ENCODE measurements at regions not wholly inside any gene's neighbourhood (a gene's known extent, or its start where the extent isn't known, plus 50 kb on each side); places are given as distances from the start of the nearest gene placed in this dataset.

GRCh38 chr13:111035861-111036260 lies 79.2 kb upstream of the ARHGEF7 start:
- TF ChIP-seq ZNF274 (IDR thresholded peaks at IDR 0.05; ENCODE audit: borderline replicate concordance, extremely low read depth, low read length), result no peak
- TF ChIP-seq, protein P1, sequence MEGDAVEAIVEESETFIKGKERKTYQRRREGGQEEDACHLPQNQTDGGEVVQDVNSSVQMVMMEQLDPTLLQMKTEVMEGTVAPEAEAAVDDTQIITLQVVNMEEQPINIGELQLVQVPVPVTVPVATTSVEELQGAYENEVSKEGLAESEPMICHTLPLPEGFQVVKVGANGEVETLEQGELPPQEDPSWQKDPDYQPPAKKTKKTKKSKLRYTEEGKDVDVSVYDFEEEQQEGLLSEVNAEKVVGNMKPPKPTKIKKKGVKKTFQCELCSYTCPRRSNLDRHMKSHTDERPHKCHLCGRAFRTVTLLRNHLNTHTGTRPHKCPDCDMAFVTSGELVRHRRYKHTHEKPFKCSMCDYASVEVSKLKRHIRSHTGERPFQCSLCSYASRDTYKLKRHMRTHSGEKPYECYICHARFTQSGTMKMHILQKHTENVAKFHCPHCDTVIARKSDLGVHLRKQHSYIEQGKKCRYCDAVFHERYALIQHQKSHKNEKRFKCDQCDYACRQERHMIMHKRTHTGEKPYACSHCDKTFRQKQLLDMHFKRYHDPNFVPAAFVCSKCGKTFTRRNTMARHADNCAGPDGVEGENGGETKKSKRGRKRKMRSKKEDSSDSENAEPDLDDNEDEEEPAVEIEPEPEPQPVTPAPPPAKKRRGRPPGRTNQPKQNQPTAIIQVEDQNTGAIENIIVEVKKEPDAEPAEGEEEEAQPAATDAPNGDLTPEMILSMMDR (IDR thresholded peaks at IDR 0.05; ENCODE audit: control extremely low read depth in 1 of 3, insufficient read depth in 1 of 3, low read depth in 1 of 3, low read length in 3 of 3), result no peak
- no peak for TF ChIP-seq BACH1 (IDR thresholded peaks at IDR 0.05; ENCODE audit: low read length)
- TF ChIP-seq POLR2A (IDR thresholded peaks at IDR 0.05; ENCODE audit: control extremely low read depth in 1 of 2, low read depth in 2 of 2, low read length in 2 of 2), result no peak
- no peak for TF ChIP-seq TBP (IDR thresholded peaks at IDR 0.05; ENCODE audit: low read depth, low read length)
- TF ChIP-seq TAF1 (IDR thresholded peaks at IDR 0.05; ENCODE audit: low read depth, low read length), result no peak
- no peak for TF ChIP-seq EZH2 (IDR thresholded peaks at IDR 0.05; ENCODE audit: low read depth, low read length, severe bottlenecking)
- TF ChIP-seq MAX (IDR thresholded peaks at IDR 0.05), result no peak
- no peak for TF ChIP-seq POLR2AphosphoS5 (IDR thresholded peaks at IDR 0.05; ENCODE audit: low read depth, low read length)
- TF ChIP-seq JUN (IDR thresholded peaks at IDR 0.05; ENCODE audit: low read depth, low read length), result no peak
- TF ChIP-seq EP300 (IDR thresholded peaks at IDR 0.05; ENCODE audit: borderline replicate concordance in 1 of 2, low read depth in 2 of 2, low read length in 2 of 2), result no peak
- no peak for TF ChIP-seq FOSL1 (IDR thresholded peaks at IDR 0.05; ENCODE audit: insufficient read depth, low read depth, low read length)

All from H1 (cell line).